ENCODE measurements at regions not wholly inside any gene's neighbourhood (a gene's known extent, or its start where the extent isn't known, plus 50 kb on each side); places are given as distances from the start of the nearest gene placed in this dataset.

DNA sequence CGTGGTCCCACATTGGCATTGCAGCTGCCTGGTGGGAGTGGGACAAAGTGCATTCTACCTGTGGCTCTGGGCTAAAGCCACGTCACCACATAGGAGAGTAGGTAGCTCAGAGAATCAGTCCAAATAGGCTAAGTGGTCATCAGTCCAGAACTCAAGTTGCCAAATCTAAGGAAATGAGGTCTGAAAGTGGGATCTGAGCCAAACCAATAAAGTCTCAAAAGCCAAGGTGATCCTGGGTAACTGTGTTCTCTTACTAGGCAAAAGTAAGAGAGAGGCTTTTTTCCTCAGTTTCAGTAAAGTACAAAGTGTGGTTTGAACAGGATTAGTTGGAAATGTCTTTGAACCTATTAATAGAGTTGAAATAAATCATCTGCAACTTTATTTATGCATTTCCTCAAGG, 68.6 kb upstream of the CNKSR3 start:
- H3K4me1 ChIP-seq (replicated peaks in 1 of 2): peaks cover 0 to 9% of the 10 kb centered on the region in 2 donors
- DNase-seq: no peak
- peaks cover 0 to 5% (median 0%) of the 10 kb centered on the region in 3 donors for H3K9me3 ChIP-seq (replicated peaks in 1 of 3)
- no peaks in the 10 kb centered on the region for H3K36me3 ChIP-seq (replicated peaks in 1 of 2)
- H3K27ac ChIP-seq: peak overlapping the region in 1 of 5 donors; percentile 12
- TF ChIP-seq, protein P1, sequence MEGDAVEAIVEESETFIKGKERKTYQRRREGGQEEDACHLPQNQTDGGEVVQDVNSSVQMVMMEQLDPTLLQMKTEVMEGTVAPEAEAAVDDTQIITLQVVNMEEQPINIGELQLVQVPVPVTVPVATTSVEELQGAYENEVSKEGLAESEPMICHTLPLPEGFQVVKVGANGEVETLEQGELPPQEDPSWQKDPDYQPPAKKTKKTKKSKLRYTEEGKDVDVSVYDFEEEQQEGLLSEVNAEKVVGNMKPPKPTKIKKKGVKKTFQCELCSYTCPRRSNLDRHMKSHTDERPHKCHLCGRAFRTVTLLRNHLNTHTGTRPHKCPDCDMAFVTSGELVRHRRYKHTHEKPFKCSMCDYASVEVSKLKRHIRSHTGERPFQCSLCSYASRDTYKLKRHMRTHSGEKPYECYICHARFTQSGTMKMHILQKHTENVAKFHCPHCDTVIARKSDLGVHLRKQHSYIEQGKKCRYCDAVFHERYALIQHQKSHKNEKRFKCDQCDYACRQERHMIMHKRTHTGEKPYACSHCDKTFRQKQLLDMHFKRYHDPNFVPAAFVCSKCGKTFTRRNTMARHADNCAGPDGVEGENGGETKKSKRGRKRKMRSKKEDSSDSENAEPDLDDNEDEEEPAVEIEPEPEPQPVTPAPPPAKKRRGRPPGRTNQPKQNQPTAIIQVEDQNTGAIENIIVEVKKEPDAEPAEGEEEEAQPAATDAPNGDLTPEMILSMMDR (IDR thresholded peaks at IDR 0.05): no peak
- no peak for TF ChIP-seq POLR2A (IDR thresholded peaks at IDR 0.05)
- H3K4me3 ChIP-seq: no peak overlapping the region
- intact Hi-C loops (cut with DNase I): no loop called here
- no peaks in the 10 kb centered on the region for H3K27me3 ChIP-seq
- 62 to 80% (median 70%) methylated on average over 2 of the region's 2 CpGs for WGBS, 4 donors

DNA sequence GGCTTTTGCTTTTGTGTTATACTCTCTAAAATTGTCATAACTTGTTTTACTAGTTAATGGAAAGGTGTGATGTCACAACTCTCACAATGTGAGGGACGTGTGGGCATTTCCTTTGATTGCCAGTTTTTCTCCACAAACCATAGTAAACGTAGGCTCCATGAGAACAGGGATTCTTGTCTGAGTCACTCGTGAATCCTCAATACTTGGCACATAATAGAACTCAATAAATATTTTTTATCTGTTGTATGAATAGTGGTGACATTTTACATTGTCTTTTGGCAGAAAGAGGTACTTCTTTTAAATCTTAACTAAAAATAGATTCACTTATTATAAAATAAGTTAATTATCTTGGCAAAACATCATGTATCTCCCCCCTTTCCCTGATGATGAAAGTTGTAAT, 69.0 kb upstream of the CNKSR3 start:
- Histone ChIP-seq H3K9me3 (replicated peaks in 1 of 3) (peaks cover 0 to 5% (median 0%) of the 10 kb centered on the region in 3 donors), H3K27me3 (no peaks in the 10 kb centered on the region), H3K36me3 (replicated peaks in 1 of 2) (no peaks in the 10 kb centered on the region), H3K4me1 (replicated peaks in 1 of 2) (peaks cover 0 to 9% of the 10 kb centered on the region in 2 donors), H3K4me3 (no peak overlapping the region), H3K27ac (peak overlapping the region in 1 of 5 donors; percentile 12)
- intact Hi-C loops (cut with DNase I): no loop called here
- DNase-seq: peak in 1 of 7 donors; percentile 12
- TF ChIP-seq, protein P1 (IDR thresholded peaks at IDR 0.05): no peak
- no peak for TF ChIP-seq POLR2A (IDR thresholded peaks at IDR 0.05)
- WGBS, 4 donors: 31 to 36% (median 32%) methylated on average over 3 of the region's 3 CpGs

- peaks cover 0 to 9% of the 10 kb centered on the region in 2 donors for H3K4me1 ChIP-seq (replicated peaks in 1 of 2)
- no peak for DNase-seq
- H3K36me3 ChIP-seq (replicated peaks in 1 of 2): no peaks in the 10 kb centered on the region
- no peaks in the 10 kb centered on the region for H3K27me3 ChIP-seq
- intact Hi-C loops (cut with DNase I): no loop called here
- TF ChIP-seq, protein P1 (IDR thresholded peaks at IDR 0.05): no peak
- no peak for TF ChIP-seq POLR2A (IDR thresholded peaks at IDR 0.05)
- H3K4me3 ChIP-seq: no peak overlapping the region
- H3K27ac ChIP-seq: no peak overlapping the region
- peaks cover 0 to 5% (median 0%) of the 10 kb centered on the region in 3 donors for H3K9me3 ChIP-seq (replicated peaks in 1 of 3)
Observed at GRCh38 chr6:154580397-154581135, 70.1 kb upstream of the CNKSR3 start.

- 70 to 85% (median 73%) methylated on average over 1 of the region's 1 CpG for WGBS, 4 donors
- Histone ChIP-seq H3K9me3 (replicated peaks in 1 of 3) (peaks cover 0 to 5% (median 0%) of the 10 kb centered on the region in 3 donors), H3K4me3 (no peak overlapping the region), H3K4me1 (replicated peaks in 1 of 2) (peaks cover 0 to 9% of the 10 kb centered on the region in 2 donors), H3K27ac (no peak overlapping the region), H3K27me3 (no peaks in the 10 kb centered on the region), H3K36me3 (replicated peaks in 1 of 2) (no peaks in the 10 kb centered on the region)
- intact Hi-C loops (cut with DNase I): no loop called here
- DNase-seq: no peak
- TF ChIP-seq, protein P1 (IDR thresholded peaks at IDR 0.05): no peak
- TF ChIP-seq POLR2A (IDR thresholded peaks at IDR 0.05): no peak
Observed at GRCh38 chr6:154582696-154583095, 72.2 kb upstream of the CNKSR3 start.
